ENCODE measurements at regions not wholly inside any gene's neighbourhood (a gene's known extent, or its start where the extent isn't known, plus 50 kb on each side); places are given as distances from the start of the nearest gene placed in this dataset.

DNA sequence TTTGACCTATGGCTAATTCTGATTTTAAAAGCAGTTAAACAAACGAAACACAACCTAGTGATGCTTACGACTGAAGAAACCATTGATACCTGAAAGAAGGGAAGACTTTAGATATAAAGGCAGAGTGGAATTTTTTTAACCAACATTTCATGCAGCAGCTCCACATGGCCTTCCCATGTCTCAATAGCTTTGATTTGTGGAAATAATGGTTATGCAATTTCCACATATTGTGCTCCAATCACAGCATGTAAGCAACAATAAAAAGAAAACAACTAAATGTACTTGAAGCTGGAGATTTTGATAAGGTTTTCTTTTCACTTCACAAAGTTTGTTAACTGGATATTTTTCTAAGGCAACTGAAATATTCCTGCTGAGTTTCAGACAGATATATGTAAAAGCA, 82.0 kb upstream of the SLC39A10 start:
- CTCF ChIA-PET = interaction anchor here (1.2 to 1.3 kb wide), 2 partner anchors 31 to 39 kb away, joined by 3 read pairs; no protein-coding TSS in a partner anchor
- POLR2A ChIA-PET = no interaction called here

DNA sequence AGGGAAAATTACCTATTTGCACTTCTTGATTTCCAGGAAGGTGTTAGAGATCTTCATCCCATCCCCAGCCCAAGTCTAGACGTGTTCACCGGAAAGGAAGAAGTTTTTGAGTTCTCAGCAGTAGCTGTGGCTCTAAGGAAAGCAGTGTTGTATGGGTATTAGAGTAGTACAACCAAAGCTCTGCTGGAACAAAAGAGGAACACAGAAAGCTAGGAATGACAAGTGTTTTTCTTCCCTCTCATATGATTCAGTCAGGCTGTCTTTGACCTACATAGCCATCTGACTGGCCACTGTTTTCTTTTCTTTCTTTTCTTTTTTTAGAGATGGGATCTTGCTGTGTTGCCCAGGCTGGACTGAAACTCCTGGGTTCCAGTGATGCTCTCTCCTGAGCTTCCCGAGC, 82.7 kb upstream of the SLC39A10 start:
- ChIA-PET POLR2A (no interaction called here), CTCF (interaction anchor here (0.7 to 1.3 kb wide), 2 partner anchors 30 to 37 kb away, joined by 3 read pairs; no protein-coding TSS in a partner anchor)

- CTCF ChIA-PET = interaction anchor here (0.8 kb wide), 1 partner anchor 122 kb away, joined by 3 read pairs; no protein-coding TSS in a partner anchor
- POLR2A ChIA-PET = no interaction called here
Measured at GRCh38 chr2:195572895-195573683, 83.9 kb upstream of the SLC39A10 start.

GRCh38 chr2:195570329-195570728, 86.7 kb upstream of the SLC39A10 start:
- CTCF ChIA-PET = no interaction called here
- POLR2A ChIA-PET = interaction anchor here (0.6 to 0.8 kb wide), 2 partner anchors 87 to 92 kb away, joined by 3 to 8 read pairs; no protein-coding TSS in a partner anchor

DNA sequence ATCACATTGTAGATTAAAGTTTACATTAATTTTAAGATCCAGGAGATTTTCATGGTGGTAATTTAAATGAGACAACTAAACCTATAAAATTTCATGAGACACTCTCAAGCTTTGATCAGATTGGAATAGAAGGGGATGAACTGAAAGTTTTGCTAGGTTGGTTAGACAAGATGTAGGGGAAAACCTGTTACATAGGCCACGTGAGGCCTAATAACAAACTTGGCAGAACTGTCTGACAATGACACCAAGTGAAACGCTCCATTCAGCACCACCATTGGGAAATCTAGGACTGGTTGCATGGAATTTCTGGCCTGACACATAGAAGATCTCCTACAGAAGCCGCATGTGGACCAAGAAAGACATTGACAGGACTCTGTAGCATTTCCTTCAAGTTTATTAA, 87.8 kb upstream of the SLC39A10 start:
- CTCF ChIA-PET = interaction anchor here (0.6 kb wide), 1 partner anchor 299 kb away, joined by 6 read pairs; no protein-coding TSS in a partner anchor
- POLR2A ChIA-PET = no interaction called here

- ChIA-PET CTCF (interaction anchor here (1.4 kb wide), 1 partner anchor 31 kb away, joined by 5 read pairs; no protein-coding TSS in a partner anchor), POLR2A (interaction anchor here (0.5 to 1.7 kb wide), 2 partner anchors 31 to 92 kb away, joined by 3 to 6 read pairs; partner anchors contain the start of gene SLC39A10)
Measured at GRCh38 chr2:195564625-195565135, 92.3 kb upstream of the SLC39A10 start.

DNA sequence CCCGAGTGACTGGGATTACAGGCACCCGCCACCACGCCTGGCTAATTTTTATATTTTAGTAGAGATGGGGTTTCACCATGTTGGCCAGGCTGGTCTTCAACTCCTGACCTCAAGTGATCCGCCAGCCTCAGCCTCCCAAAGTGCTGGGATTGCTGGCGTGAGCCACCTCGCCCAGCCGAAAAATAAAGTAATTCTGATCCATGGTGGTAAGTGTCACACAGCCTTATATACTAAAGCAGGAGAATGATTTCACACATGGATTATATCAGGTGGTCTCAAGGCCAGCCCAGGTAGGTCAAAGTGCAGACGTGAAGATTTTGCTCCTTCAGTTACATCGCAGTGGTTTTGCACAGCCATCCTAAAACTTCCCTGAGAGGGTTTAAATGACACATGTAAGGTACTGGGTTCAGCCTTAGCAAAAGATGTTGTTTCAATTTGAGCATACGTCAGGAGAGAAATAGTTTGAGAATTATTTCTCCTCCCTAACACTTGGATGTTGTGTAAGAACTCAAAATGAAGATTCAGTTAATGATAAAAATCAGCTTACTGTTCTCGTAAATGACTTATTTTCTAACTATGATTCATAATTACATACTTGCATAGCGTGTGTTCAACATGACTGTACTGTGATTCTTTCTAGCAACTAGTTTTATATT, 93.0 kb upstream of the SLC39A10 start:
- ChIA-PET POLR2A (interaction anchor here (0.5 to 1.7 kb wide), 2 partner anchors 30 to 93 kb away, joined by 3 to 6 read pairs; partner anchors contain the start of gene SLC39A10), CTCF (interaction anchor here (1.4 kb wide), 1 partner anchor 30 kb away, joined by 5 read pairs; no protein-coding TSS in a partner anchor)

DNA sequence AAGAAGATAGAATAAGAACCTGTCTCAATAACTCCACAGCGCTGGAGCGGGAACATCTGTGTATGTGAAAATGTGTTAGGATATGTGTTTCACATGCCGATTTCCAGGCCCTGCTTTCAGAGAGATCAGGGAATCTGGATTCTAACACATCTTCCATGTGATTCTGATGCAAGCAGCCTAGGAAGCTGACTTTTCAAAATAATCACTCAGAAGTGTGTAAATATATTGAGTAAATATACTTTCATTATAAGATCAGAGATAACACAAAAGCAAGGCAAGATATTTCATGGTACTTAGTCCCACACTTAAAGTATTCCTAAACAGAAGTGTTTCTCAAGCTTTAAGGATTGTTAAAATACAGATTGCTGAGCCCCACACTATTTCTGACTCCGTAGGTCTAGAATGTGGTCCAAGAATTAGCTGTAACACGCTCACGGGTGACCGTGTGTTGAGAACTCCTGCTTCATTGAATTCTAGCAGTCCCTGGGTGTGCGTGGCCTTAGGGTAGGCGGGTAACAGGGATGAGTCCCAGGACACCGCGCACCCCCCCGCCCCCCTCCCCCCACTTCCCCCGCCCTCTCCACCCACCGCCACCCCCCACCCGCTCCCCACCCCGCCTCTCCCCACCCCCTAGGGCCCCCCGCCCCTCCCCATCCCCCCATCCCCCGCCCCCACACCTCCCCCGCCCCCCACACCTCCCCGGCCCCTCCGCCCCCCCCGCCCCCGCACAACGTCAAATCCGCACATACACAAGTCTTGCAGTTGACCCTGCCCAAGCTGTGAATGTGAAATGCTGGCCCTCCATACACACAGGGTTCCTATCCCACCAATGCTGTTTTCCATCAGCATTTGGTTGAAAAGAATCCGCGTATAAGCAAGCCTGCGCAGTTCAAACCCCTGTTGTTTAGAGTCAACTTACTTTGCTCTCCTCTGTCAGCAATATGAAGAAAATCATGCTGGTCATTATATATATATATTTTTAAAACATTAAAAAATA, 94.2 kb upstream of the SLC39A10 start:
- ChIA-PET POLR2A (interaction anchor here (0.6 to 5.6 kb wide), 8 partner anchors 14 to 160 kb away, joined by 3 to 68 read pairs (median 6); partner anchors contain the start of gene SLC39A10), CTCF (interaction anchor here (0.8 to 2.9 kb wide), 5 partner anchors 19 to 506 kb away, joined by 3 to 14 read pairs (median 6); partner anchors contain the start of gene DNAH7)

- ChIA-PET POLR2A (interaction anchor here (0.5 to 5.6 kb wide), 8 partner anchors 17 to 120 kb away, joined by 4 to 68 read pairs (median 6); partner anchors contain the start of gene SLC39A10), CTCF (interaction anchor here (0.8 to 2.9 kb wide), 7 partner anchors 18 to 507 kb away, joined by 3 to 14 read pairs (median 6); partner anchors contain the start of gene DNAH7)
Measured at GRCh38 chr2:195561116-195561921, 95.7 kb upstream of the SLC39A10 start.

GRCh38 chr2:195560209-195560895, 96.7 kb upstream of the SLC39A10 start:
- POLR2A ChIA-PET = interaction anchor here (0.6 to 5.6 kb wide), 6 partner anchors 14 to 99 kb away, joined by 4 to 68 read pairs (median 5); partner anchors contain the start of gene SLC39A10

GRCh38 chr2:195559431-195559914, 97.6 kb upstream of the SLC39A10 start:
- ChIA-PET CTCF (interaction anchor here (0.9 to 2.4 kb wide), 3 partner anchors 17 to 26 kb away, joined by 3 to 8 read pairs (median 6); no protein-coding TSS in a partner anchor), POLR2A (interaction anchor here (0.6 to 5.6 kb wide), 6 partner anchors 13 to 618 kb away, joined by 4 to 68 read pairs (median 6); partner anchors contain the start of gene SLC39A10)

More at GRCh38 chr2:195560209-195560895, 96.7 kb upstream of the SLC39A10 start:
- CTCF ChIA-PET = interaction anchor here (0.9 to 2.4 kb wide), 3 partner anchors 18 to 27 kb away, joined by 3 to 8 read pairs (median 6); no protein-coding TSS in a partner anchor

GRCh38 chr2:195555971-195556370, 101.1 kb upstream of the SLC39A10 start:
- ChIA-PET POLR2A (no interaction called here), CTCF (interaction anchor here (0.6 kb wide), 1 partner anchor 14 kb away, joined by 3 read pairs; no protein-coding TSS in a partner anchor)

GRCh38 chr2:195552581-195552980, 104.4 kb upstream of the SLC39A10 start:
- POLR2A ChIA-PET = interaction anchor here (0.6 to 0.7 kb wide), 3 partner anchors 13 to 516 kb away, joined by 3 to 11 read pairs (median 5); no protein-coding TSS in a partner anchor

DNA sequence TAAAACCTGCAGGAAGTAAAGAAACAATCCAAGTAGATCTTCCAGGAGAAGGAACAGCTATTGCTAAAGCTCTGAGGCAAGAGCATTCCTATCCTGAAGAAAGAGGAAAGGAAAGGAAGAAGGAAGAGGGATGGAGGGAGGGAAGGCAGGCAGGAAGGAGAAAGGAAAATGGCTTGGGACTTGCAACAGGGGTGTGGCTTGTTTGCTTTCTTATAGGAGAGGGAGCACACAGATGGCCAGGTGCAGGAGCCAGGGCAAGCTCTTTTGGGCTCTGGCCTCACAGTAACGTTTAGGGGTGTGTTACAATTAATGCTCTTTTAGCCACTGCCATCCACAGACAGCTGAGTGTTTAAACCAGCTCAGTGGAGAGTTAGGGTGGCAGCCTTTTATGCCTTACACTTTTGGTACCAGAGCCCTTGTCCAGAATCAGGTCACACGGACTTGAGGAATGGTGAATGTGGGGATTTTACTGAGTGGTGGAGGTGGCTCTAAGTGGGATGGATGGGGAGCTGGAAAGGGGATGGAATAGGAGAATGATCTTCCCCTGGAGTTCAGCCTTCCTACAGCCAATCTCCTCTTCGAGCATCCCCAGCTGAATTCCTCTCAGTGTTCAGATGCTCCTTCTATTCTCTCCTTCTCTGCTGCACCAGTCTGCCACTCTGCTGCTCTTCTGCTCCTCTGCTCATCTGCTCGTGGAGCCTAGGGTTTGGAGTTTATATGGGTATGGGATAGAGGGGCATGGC, 108.7 kb upstream of the SLC39A10 start:
- ChIA-PET POLR2A (no interaction called here), CTCF (interaction anchor here (1.6 kb wide), 1 partner anchor 12 kb away, joined by 4 read pairs; no protein-coding TSS in a partner anchor)

More at GRCh38 chr2:195552581-195552980, 104.4 kb upstream of the SLC39A10 start:
- CTCF ChIA-PET = interaction anchor here (0.6 to 1.2 kb wide), 2 partner anchors 38 to 703 kb away, joined by 3 read pairs; no protein-coding TSS in a partner anchor

DNA sequence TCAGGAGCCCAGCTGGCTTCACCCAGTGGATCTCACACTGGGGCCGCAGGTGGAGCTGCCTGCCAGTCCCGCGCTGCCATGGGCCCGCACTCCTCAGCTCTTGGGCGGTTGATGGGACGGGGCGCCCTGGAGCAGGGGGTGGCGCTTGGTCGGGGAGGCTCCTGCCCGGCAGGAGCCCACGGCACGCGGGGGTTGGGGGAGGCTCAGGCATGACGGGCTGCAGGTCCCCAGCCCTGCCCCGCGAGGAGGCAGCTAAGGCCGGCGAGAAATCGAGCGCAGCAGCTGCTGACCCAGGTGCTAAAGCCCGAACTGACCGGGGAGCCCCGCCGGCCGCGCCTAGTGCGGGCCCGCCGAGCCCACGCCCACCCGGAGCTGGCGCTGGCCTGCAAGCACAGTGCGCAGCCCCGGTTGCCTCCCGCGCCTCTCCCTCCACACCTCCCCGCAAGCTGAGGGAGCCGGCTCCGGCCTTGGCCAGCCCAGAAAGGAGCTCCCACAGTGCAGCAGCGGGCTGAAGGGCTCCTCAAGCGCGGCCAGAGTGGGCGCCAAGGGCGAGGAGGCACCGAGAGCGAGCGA, 109.7 kb upstream of the SLC39A10 start:
- ChIA-PET CTCF (interaction anchor here (0.7 to 1.6 kb wide), 2 partner anchors 10 to 1395 kb away, joined by 4 read pairs; no protein-coding TSS in a partner anchor), POLR2A (interaction anchor here (1.2 kb wide), 2 partner anchors 12 to 111 kb away, joined by 3 to 4 read pairs; no protein-coding TSS in a partner anchor)
